ENCODE measurements at regions not wholly inside any gene's neighbourhood (a gene's known extent, or its start where the extent isn't known, plus 50 kb on each side); places are given as distances from the start of the nearest gene placed in this dataset.

GRCh38 chr13:104592545-104593250, 1526.5 kb upstream of the SLC10A2 start:
- no peak for TF ChIP-seq CTCF (IDR thresholded peaks at IDR 0.05)
- no peak for TF ChIP-seq POLR2A (IDR thresholded peaks at IDR 0.05)
- H3K4me3 ChIP-seq (replicated peaks in 1 of 3) = no peak overlapping the region
- DNase-seq = no peak
- no peaks in the 10 kb centered on the region for H3K36me3 ChIP-seq
- no peaks in the 10 kb centered on the region for H3K27me3 ChIP-seq
- H3K9me3 ChIP-seq = no peaks in the 10 kb centered on the region
- H3K27ac ChIP-seq = no peak overlapping the region
- WGBS, 2 donors = 94 to 98% methylated on average over 3 of the region's 3 CpGs
- intact Hi-C loops (cut with DNase I) = no loop called here
- no peaks in the 10 kb centered on the region for H3K4me1 ChIP-seq

- H3K4me1 ChIP-seq = no peaks in the 10 kb centered on the region
- DNase-seq = no peak
- no peak overlapping the region for H3K4me3 ChIP-seq (replicated peaks in 1 of 3)
- H3K27ac ChIP-seq = no peak overlapping the region
- intact Hi-C loops (cut with DNase I) = no loop called here
- H3K27me3 ChIP-seq = no peaks in the 10 kb centered on the region
- H3K36me3 ChIP-seq = no peaks in the 10 kb centered on the region
- H3K9me3 ChIP-seq = no peaks in the 10 kb centered on the region
- no peak for TF ChIP-seq POLR2A (IDR thresholded peaks at IDR 0.05)
- no peak for TF ChIP-seq CTCF (IDR thresholded peaks at IDR 0.05)
Measured at GRCh38 chr13:104592127-104592526, 1525.9 kb upstream of the SLC10A2 start.

GRCh38 chr13:104586051-104586746, 1520.0 kb upstream of the SLC10A2 start:
- Histone ChIP-seq H3K9me3 (no peaks in the 10 kb centered on the region), H3K36me3 (no peaks in the 10 kb centered on the region), H3K27me3 (no peaks in the 10 kb centered on the region), H3K4me1 (no peaks in the 10 kb centered on the region), H3K4me3 (replicated peaks in 1 of 3) (no peak overlapping the region), H3K27ac (no peak overlapping the region)
- peak in 1 of 2 donors; percentile 2 for DNase-seq
- 55 to 61% methylated on average over 11 of the region's 11 CpGs for WGBS, 2 donors
- intact Hi-C loops (cut with DNase I) = no loop called here
- TF ChIP-seq CTCF (IDR thresholded peaks at IDR 0.05) = no peak
- no peak for TF ChIP-seq POLR2A (IDR thresholded peaks at IDR 0.05)

GRCh38 chr13:104584481-104584880, 1518.3 kb upstream of the SLC10A2 start:
- Histone ChIP-seq H3K36me3 (no peaks in the 10 kb centered on the region), H3K9me3 (no peaks in the 10 kb centered on the region), H3K4me3 (replicated peaks in 1 of 3) (no peak overlapping the region), H3K27ac (no peak overlapping the region), H3K4me1 (no peaks in the 10 kb centered on the region), H3K27me3 (no peaks in the 10 kb centered on the region)
- 81 to 91% methylated on average over 1 of the region's 1 CpG for WGBS, 2 donors
- intact Hi-C loops (cut with DNase I) = no loop called here
- TF ChIP-seq POLR2A (IDR thresholded peaks at IDR 0.05) (no peak), CTCF (IDR thresholded peaks at IDR 0.05) (no peak)
- DNase-seq = no peak

- no peaks in the 10 kb centered on the region for H3K4me1 ChIP-seq
- no peaks in the 10 kb centered on the region for H3K27me3 ChIP-seq
- no peak for DNase-seq
- intact Hi-C loops (cut with DNase I) = no loop called here
- no peak overlapping the region for H3K27ac ChIP-seq
- WGBS, 2 donors = 88 to 92% methylated on average over 2 of the region's 2 CpGs
- no peak for TF ChIP-seq POLR2A (IDR thresholded peaks at IDR 0.05)
- no peak for TF ChIP-seq CTCF (IDR thresholded peaks at IDR 0.05)
- no peaks in the 10 kb centered on the region for H3K9me3 ChIP-seq
- no peaks in the 10 kb centered on the region for H3K36me3 ChIP-seq
- H3K4me3 ChIP-seq (replicated peaks in 1 of 3) = no peak overlapping the region
Measured at GRCh38 chr13:104580931-104581330, 1514.7 kb upstream of the SLC10A2 start.

Measured in thyroid gland (tissue), 4 donors.